HG03342 (cell line): ENCODE measurements at regions not wholly inside any gene's neighbourhood (a gene's known extent, or its start where the extent isn't known, plus 50 kb on each side); places are given as distances from the start of the nearest gene placed in this dataset.

Source experiments
- ATAC-seq: cut with Tn5 transposase; IDR thresholded peaks from one replicate; pipeline ENCODE4 v1.9.1; 2021; ENCODE audit warnings: mild to moderate bottlenecking, moderate library complexity; ENCODE audit not compliant: unreplicated experiment

- no peak for ATAC-seq
These were observed 335.8 kb upstream of the THRB start for GRCh38 chr3:24830230-24831152.

GRCh38 chr3:24831221-24831620, 336.6 kb upstream of the THRB start:
- no peak for ATAC-seq

DNA sequence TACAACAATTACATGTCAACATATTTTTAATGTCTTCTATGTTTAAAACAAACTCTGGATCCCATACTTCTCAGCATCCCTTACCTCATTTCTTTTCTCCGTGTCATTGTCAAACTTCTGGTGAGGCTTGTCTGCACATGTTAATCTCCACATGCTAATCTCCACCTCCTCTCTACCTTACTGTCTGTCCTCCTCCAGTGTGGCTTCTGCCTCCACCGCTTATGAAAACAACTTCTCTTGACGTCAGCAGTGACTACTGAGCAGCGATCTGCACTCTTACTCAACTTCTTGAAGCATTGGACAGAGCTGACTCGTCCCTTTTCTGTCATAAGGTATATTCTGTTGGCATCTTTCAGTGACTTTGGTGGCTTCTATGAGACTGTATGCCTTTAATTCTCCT, 338.2 kb upstream of the THRB start:
- ATAC-seq = no peak

- no peak for ATAC-seq
These were observed 339.8 kb upstream of the THRB start for GRCh38 chr3:24834442-24834841.

DNA sequence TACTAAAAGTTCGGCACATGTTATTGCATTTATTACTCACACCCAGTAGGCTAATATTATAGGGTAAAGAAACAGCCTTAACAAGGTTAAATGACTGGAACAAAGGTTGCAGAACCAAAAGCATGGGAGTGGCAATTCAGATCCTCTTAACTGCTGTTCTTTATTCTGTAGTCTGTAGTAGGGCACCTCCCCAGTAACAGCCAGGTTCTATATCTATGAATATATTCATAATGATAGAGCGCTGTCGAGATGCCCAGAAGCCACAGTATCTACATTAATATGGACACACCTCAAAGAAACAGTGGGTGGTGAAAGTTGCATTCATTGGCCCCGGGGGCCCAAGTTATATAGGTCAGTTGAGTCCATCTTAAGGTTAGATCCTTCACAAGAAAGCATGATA, 340.9 kb upstream of the THRB start:
- ATAC-seq = no peak

- ATAC-seq = no peak
These were observed 343.0 kb upstream of the THRB start for GRCh38 chr3:24837601-24838000.

DNA sequence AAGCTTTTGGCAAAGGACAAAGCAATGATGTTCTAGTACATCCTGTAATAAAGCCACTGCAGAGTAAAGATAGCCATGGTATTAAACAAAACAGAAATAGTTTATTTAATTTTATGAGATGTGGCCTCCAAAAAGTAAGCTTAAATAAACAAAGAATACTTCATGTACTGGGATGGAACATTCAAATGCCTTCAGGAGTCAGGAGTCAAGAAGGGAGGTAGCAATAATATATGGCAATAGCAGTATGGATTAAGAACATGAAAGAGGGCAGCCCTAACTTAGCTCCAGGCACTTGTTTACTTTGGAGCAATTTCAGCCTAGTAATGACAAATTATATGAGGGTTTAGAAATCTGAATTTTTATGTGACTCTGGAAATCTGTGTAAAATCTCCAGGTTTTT, 343.9 kb upstream of the THRB start:
- ATAC-seq = no peak

- ATAC-seq = no peak
These were observed 349.3 kb upstream of the THRB start for GRCh38 chr3:24843955-24844354.

- ATAC-seq = no peak
These were observed 351.0 kb upstream of the THRB start for GRCh38 chr3:24845524-24846155.

- ATAC-seq = no peak
These were observed 351.7 kb upstream of the THRB start for GRCh38 chr3:24846286-24846860.

GRCh38 chr3:24850245-24850644, 355.6 kb upstream of the THRB start:
- no peak for ATAC-seq

DNA sequence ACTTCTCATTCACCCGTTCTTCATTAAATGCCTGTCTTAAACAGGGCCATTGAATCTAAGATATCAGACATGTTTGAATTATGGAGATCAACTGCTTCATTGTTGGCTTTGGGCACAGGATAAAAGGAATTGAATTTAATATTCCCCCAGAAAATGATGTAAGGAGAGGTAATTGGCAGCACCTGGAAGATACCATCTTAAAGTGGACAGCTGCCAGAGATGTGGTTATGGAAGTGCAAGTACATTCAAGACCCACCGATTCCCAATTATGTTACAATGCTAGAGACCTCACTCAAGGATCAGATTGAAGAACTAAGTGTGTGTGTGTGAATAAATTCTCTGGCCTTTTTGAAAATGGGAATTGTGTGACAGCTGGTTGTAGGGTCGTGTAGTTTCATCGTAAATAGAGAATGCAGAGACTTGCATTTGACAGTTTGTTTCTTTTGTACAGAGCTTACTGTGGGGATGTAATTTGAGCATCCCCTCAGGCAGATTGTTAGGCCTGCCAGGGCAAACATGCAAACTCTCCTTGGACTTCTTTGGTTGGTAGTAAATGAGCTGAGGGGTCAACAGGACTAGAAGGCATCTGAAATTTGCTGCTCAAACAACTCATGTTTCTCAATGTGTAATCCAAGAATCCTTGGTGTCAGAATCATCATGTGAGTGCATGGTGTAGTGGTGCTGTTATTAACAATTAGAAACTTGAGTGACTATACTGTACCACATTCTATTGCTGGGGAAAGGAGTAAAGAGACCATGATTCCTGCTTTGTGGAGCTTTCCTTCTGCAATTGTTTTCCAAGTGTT, 359.2 kb upstream of the THRB start:
- ATAC-seq = no peak

GRCh38 chr3:24854748-24855147, 360.1 kb upstream of the THRB start:
- ATAC-seq = no peak

- ATAC-seq = no peak
These were observed 363.3 kb upstream of the THRB start for GRCh38 chr3:24857945-24858344.

- no peak for ATAC-seq
These were observed 368.6 kb upstream of the THRB start for GRCh38 chr3:24863215-24863614.

- no peak for ATAC-seq
These were observed 373.1 kb upstream of the THRB start for GRCh38 chr3:24867783-24868182.

GRCh38 chr3:24881239-24881638, 386.6 kb upstream of the THRB start:
- ATAC-seq = no peak

- no peak for ATAC-seq
These were observed 391.9 kb upstream of the THRB start for GRCh38 chr3:24886501-24886900.

DNA sequence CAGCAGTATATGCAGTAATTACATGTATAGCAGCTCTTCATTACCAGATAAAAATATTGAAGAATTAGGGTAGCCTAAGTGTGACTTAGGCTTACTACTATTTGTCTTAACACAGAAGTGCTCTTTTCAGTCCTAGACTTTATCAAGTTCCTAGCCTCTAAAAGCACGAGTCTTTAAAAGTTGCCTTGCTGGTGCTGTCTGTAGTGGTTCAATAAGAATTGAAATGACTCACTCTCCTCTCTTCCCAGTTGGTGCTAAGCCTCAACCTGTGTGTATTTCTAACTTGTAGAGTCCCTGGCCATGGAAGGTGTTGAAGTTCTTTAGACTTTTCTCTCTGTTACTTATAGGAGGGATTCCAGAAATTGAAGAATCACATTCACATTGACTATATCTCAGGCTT, 395.4 kb upstream of the THRB start:
- no peak for ATAC-seq

DNA sequence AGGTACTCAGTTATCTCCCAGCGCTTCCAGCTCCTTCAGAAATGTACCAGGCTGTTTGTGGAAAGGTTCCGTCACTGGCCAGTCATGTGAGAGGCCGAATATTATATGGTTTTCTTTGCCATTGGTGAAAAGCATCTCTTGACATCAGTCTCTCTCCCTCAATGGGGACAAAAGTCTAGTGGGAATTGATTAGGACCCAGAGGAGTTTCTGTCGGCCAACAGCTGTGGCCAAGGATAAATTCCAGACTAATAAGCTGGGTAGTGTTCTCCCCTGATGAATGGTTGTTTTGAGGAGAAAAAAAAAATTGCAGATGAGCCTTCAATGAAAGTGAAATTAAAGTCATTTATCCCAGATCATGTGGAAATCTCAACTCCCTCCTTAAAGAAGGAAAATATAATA, 404.7 kb upstream of the THRB start:
- ATAC-seq = no peak

DNA sequence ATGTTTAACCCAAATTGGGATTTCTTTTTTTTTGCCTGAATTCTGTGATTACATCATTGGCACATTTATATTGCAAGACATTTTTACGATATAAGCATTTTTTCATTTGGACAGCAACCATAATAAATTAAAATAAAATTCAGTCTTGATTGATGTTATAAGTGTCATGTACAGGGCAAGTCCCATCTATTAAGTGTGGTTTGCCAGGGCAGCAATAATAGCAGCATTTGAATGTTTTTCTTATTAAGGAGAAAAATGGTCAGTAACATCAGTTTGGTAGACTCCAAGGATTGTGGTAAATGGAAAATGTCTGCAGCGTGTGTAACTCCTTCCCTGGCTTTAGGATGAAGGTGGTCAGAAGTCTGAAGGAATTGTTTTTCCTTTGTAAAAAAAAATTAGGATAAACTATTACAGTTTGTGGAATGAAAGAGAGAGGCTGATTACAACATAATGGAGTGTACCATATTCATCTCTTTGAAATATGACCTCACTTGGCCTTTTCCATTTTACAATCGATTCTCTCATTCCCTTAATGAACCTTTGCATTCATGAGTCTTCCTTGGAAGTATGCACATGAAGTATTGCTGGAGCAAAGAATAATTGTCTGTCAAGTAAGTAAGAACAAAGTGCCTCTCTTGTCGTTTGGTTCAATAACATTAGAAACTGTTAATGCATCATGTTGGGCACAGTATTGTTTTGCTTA, 405.4 kb upstream of the THRB start:
- no peak for ATAC-seq
